HUES6 (cell line): ENCODE measurements at regions not wholly inside any gene's neighbourhood (a gene's known extent, or its start where the extent isn't known, plus 50 kb on each side); places are given as distances from the start of the nearest gene placed in this dataset.

Experiments used
- H3K27ac ChIP-seq: 2 replicates; pipeline ENCODE4 v1.7.0; 2013; ENCODE audit warnings: low read depth, mild to moderate bottlenecking, low read length, inconsistent platforms
- H3K27me3 ChIP-seq: 2 replicates; pipeline ENCODE4 v1.6.1; 2013; ENCODE audit warnings: low read length; ENCODE audit not compliant: control insufficient read depth, insufficient read depth
- H3K36me3 ChIP-seq: 2 replicates; pipeline ENCODE4 v1.6.1; 2013; ENCODE audit warnings: low read length; ENCODE audit not compliant: control insufficient read depth, insufficient read depth
- H3K4me1 ChIP-seq: 2 replicates; pipeline ENCODE4 v1.6.1; 2013; ENCODE audit warnings: low read length; ENCODE audit not compliant: control insufficient read depth, insufficient read depth
- H3K4me3 ChIP-seq: 2 replicates; pipeline ENCODE4 v1.5.1; 2013; ENCODE audit warnings: low read depth, low read length
- H3K9ac ChIP-seq: one replicate; pipeline ENCODE4 v1.6.1; 2013; ENCODE audit warnings: mild to moderate bottlenecking, low read length
- H3K9me3 ChIP-seq: 2 replicates; pipeline ENCODE4 v1.6.1; 2013; ENCODE audit warnings: low read depth, low read length; ENCODE audit not compliant: control insufficient read depth, insufficient read depth

- no peaks in the 10 kb centered on the region for H3K27me3 ChIP-seq
- H3K27ac ChIP-seq = no peak overlapping the region
- H3K9me3 ChIP-seq = no peaks in the 10 kb centered on the region
- H3K4me3 ChIP-seq = no peak overlapping the region
- no peaks in the 10 kb centered on the region for H3K36me3 ChIP-seq
- H3K9ac ChIP-seq = no peak overlapping the region
- no peaks in the 10 kb centered on the region for H3K4me1 ChIP-seq
Observed at GRCh38 chr11:97956904-97957303, 1063.8 kb upstream of the CNTN5 start.

- Histone ChIP-seq H3K9ac (no peak overlapping the region), H3K27ac (no peak overlapping the region), H3K9me3 (no peaks in the 10 kb centered on the region; the same call in 1 of the 2 replicates), H3K4me1 (peaks cover 7% of the 10 kb centered on the region; the same call in 1 of the 2 replicates), H3K27me3 (no peaks in the 10 kb centered on the region), H3K4me3 (no peak overlapping the region), H3K36me3 (no peaks in the 10 kb centered on the region)
Observed at GRCh38 chr11:97961431-97961830, 1059.3 kb upstream of the CNTN5 start.

DNA sequence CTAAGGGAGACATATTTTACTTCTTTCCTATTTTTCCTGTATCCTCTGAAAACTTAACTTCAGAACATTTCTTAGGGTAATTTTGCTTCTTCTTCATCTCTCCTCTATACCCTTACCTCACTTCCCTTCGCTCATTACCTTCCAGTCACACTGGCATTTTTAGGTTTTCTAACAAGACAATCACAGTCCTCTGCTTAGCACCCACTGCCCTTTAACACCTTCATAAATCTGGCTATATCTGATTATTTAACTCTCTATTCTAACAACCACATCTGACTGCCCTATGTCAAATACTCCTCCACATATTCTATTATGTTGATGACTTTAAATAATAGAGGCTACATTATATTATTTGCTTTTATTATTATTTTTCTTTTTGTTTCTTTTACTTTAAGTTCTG is 1058.0 kb upstream of the CNTN5 start:
- H3K9me3 ChIP-seq = no peaks in the 10 kb centered on the region; the same call in 1 of the 2 replicates
- H3K4me3 ChIP-seq = no peak overlapping the region
- H3K36me3 ChIP-seq = no peaks in the 10 kb centered on the region
- H3K27ac ChIP-seq = no peak overlapping the region
- peaks cover 7% of the 10 kb centered on the region; the same call in 1 of the 2 replicates for H3K4me1 ChIP-seq
- no peak overlapping the region for H3K9ac ChIP-seq
- H3K27me3 ChIP-seq = no peaks in the 10 kb centered on the region

DNA sequence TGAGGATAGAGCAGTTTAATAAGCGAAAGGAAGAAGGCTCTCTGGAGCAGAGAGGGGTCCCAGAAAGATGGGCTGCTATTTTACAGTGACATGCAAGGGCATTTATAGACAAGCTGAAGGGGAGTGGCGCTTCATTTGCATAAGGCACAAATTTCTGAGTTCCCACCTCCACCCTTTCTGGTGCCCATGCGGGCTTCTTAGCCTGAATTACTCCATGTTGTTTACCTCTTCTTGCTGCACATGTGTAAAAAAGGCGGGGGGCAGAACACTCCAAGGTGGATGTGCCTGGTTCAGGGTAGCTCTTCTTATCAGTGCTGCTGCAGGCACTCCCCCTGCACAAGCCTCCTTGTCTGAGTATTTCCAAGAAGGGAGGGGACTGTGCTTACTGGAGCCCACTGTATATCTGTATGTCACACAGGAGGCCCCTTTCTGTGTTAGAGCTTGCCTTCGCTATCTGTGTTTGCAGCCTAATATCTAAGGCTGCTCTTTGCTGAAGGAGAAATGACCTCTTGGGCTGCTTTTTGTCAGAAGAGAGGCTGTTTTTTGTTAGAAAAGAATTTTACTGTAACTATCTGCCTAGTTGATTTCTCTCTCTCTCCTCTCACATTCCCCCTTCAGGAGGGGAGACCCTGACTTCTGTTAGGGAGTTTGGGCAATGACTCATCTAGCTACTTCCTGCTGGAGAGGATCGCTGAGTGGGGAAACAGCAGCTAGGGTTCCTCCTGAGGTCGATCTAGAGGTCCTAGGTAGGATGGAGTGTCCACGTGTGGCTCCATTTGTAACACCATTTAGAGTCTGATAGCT is 1057.0 kb upstream of the CNTN5 start:
- peaks cover 7% of the 10 kb centered on the region; the same call in 1 of the 2 replicates for H3K4me1 ChIP-seq
- no peak overlapping the region for H3K4me3 ChIP-seq
- no peak overlapping the region for H3K27ac ChIP-seq
- H3K9ac ChIP-seq = no peak overlapping the region
- no peaks in the 10 kb centered on the region for H3K27me3 ChIP-seq
- no peaks in the 10 kb centered on the region; the same call in 1 of the 2 replicates for H3K9me3 ChIP-seq
- H3K36me3 ChIP-seq = no peaks in the 10 kb centered on the region

- Histone ChIP-seq H3K36me3 (no peaks in the 10 kb centered on the region), H3K4me1 (peaks cover 7% of the 10 kb centered on the region; the same call in 1 of the 2 replicates), H3K27ac (no peak overlapping the region), H3K27me3 (no peaks in the 10 kb centered on the region), H3K9me3 (no peaks in the 10 kb centered on the region; the same call in 1 of the 2 replicates), H3K4me3 (no peak overlapping the region), H3K9ac (no peak overlapping the region)
Observed at GRCh38 chr11:97964332-97965004, 1056.3 kb upstream of the CNTN5 start.

DNA sequence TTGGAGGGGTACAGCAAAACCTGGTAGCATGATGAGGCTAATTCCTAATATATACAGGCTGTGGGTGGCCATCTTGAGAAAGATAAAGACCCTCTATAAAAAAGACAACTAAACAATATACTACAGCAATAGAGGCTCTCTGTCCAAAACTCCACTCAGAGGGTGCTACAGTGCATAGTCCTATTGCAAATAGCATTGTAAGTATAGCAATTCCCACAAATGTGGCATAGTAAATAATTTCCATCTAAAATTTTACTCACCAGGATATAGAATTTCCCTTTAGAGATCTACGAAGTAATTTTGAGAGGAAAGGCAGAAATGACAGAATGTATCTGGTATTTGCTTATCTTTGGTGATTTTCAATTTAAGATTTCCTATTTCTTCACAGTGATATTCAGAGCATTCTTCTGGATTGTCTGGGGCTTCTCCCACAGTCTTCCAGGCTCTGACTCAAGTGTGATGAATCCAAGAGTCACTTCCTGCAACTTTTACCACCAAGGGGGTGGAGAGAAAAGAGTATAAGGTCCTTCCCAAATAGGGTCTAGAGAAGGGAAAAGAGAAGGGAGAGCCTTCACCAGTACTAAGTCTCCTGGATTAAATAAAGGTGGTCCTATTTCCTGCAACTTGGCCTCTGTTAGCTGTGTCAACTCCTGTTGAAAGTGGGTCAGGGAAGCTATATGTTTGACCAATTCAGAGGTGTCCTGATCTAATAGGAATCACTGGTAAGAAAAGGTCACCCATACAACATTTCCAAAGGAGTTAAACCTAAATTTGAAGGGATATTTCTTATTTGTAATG is 1054.7 kb upstream of the CNTN5 start:
- Histone ChIP-seq H3K27me3 (no peaks in the 10 kb centered on the region), H3K4me3 (no peak overlapping the region), H3K36me3 (no peaks in the 10 kb centered on the region), H3K9ac (no peak overlapping the region), H3K27ac (no peak overlapping the region), H3K9me3 (no peaks in the 10 kb centered on the region; the same call in 1 of the 2 replicates), H3K4me1 (peaks cover 7% of the 10 kb centered on the region; the same call in 1 of the 2 replicates)

DNA sequence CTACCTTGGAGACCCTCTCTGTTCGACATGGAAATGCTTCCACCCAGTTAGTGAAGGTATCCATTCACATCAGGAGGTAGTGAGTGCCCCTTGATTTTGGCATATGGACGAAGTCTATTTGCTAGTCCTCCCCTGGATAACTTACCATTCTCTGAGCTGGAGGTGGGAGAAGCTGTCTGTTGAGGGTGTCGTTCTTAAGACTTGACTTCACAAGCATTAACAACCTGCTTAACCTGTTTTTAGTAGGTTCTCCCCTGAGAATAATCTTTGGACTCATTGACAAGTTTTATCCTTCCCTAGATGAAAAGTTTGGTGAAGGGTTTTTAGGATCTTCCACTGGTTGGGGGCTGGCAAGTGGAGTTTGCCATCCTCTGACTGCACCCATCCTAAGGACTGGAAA is 1053.8 kb upstream of the CNTN5 start:
- no peak overlapping the region for H3K27ac ChIP-seq
- no peaks in the 10 kb centered on the region for H3K27me3 ChIP-seq
- no peaks in the 10 kb centered on the region for H3K36me3 ChIP-seq
- H3K4me1 ChIP-seq = peaks cover 7% of the 10 kb centered on the region; the same call in 1 of the 2 replicates
- H3K4me3 ChIP-seq = no peak overlapping the region
- H3K9me3 ChIP-seq = no peaks in the 10 kb centered on the region; the same call in 1 of the 2 replicates
- H3K9ac ChIP-seq = no peak overlapping the region

DNA sequence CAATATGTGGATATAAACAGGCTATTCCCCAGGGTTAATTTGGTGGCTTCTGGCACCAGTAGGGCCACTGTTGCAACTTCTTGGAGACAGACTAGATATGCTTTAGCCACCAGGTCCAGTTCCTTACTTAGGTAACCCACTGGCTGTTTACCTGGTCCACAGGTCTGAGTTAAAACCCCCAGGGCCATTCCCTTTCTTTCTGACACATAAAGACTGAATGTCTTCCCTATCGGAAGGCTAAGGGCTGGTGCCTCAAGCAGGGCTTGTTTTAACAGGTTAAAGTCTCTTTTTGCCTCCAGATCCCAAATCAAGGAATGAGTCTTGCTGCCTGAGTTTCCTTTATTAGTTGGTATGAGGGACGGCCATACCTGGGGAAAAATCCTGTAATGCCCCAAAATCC is 1052.7 kb upstream of the CNTN5 start:
- no peak overlapping the region for H3K9ac ChIP-seq
- H3K27ac ChIP-seq = no peak overlapping the region
- H3K4me1 ChIP-seq = peaks cover 7% of the 10 kb centered on the region; the same call in 1 of the 2 replicates
- H3K4me3 ChIP-seq = no peak overlapping the region
- no peaks in the 10 kb centered on the region for H3K27me3 ChIP-seq
- no peaks in the 10 kb centered on the region; the same call in 1 of the 2 replicates for H3K9me3 ChIP-seq
- H3K36me3 ChIP-seq = no peaks in the 10 kb centered on the region

DNA sequence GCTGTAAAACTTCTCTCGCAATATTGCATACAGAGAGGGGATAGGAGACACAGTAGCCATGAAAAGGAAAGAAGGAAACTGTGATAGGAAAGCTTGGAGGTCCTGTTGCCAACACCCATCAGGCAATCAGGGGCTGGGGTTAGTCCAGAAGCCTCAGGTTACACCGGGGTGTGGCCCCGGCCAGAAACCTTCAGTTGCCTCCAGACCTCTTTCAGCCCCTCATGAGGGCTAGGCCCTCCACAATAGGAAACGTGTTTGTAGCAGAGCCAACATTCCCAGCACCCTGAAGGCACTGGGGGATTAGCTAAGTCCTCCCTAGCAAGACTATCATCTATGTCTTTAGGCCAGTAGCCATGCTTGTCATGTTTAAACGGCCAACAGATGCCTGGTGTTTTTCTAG is 1048.0 kb upstream of the CNTN5 start:
- Histone ChIP-seq H3K4me1 (peaks cover 5% of the 10 kb centered on the region), H3K9me3 (no peaks in the 10 kb centered on the region), H3K9ac (no peak overlapping the region), H3K4me3 (no peak overlapping the region), H3K27me3 (no peaks in the 10 kb centered on the region), H3K36me3 (no peaks in the 10 kb centered on the region), H3K27ac (no peak overlapping the region)

GRCh38 chr11:97973352-97973857 is 1047.3 kb upstream of the CNTN5 start:
- Histone ChIP-seq H3K4me1 (peaks cover 5% of the 10 kb centered on the region), H3K36me3 (no peaks in the 10 kb centered on the region), H3K9me3 (no peaks in the 10 kb centered on the region), H3K4me3 (no peak overlapping the region), H3K27ac (no peak overlapping the region), H3K27me3 (no peaks in the 10 kb centered on the region), H3K9ac (no peak overlapping the region)
